BE2C (cell line): ENCODE measurements at regions not wholly inside any gene's neighbourhood (a gene's known extent, or its start where the extent isn't known, plus 50 kb on each side); places are given as distances from the start of the nearest gene placed in this dataset.
"Not testable (repeated sequence)": the region's sequence is repeated elsewhere in the genome, so short reads cannot be mapped to it uniquely, and the experiment has no call there.

Source experiments
- DNase-seq: peaks from one replicate; pipeline ENCODE4 v3.0.0-alpha.2; 2020
- H3K27me3 ChIP-seq: fragments of 250-450 bp; sonication (Bioruptor Pico); 2 replicates; pipeline ENCODE4 v1.5.1; 2020; ENCODE audit warnings: mild to moderate bottlenecking
- H3K36me3 ChIP-seq: fragments of 250-450 bp; sonication (Bioruptor Pico); 2 replicates; pipeline ENCODE4 v1.5.1; 2020; ENCODE audit warnings: mild to moderate bottlenecking
- H3K4me1 ChIP-seq: fragments of 250-450 bp; sonication (Bioruptor Pico); 2 replicates; pipeline ENCODE4 v1.5.1; 2020
- H3K4me3 ChIP-seq: 2 replicates; pipeline ENCODE4 v1.5.1; 2011; ENCODE audit warnings: low read depth, low read length
- H3K9me3 ChIP-seq: fragments of 250-450 bp; sonication (Bioruptor Pico); 2 replicates; pipeline ENCODE4 v1.5.1; 2020
- TF ChIP-seq, protein P1 (sequence below): IDR thresholded peaks from 2 replicates; pipeline ENCODE4 v1.5.1; 2012; ENCODE audit warnings: mild to moderate bottlenecking, low read depth, low read length

DNA sequence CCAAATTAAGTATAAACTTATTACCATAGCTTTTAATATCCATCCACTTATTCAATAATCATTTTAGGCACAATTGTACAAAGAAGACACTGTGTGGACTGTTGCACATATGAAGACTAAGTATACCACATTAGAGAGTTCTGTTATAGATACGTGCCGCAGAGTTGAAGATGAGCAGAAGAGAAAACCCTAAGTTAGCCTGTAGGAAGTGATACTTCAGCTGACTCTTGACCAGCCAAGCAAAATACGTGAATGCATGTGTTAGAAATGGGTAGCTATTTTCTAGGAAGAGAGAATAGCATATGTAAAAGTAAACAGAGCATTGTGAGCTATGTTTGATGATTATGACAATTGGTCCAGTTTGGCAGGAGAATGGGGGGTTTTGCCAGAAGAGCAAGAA, 272.0 kb upstream of the ATP11B start:
- Histone ChIP-seq H3K36me3 (no peaks in the 10 kb centered on the region), H3K9me3 (no peaks in the 10 kb centered on the region), H3K4me3 (no peak overlapping the region), H3K4me1 (no peaks in the 10 kb centered on the region), H3K27me3 (no peaks in the 10 kb centered on the region)
- TF ChIP-seq, protein P1, sequence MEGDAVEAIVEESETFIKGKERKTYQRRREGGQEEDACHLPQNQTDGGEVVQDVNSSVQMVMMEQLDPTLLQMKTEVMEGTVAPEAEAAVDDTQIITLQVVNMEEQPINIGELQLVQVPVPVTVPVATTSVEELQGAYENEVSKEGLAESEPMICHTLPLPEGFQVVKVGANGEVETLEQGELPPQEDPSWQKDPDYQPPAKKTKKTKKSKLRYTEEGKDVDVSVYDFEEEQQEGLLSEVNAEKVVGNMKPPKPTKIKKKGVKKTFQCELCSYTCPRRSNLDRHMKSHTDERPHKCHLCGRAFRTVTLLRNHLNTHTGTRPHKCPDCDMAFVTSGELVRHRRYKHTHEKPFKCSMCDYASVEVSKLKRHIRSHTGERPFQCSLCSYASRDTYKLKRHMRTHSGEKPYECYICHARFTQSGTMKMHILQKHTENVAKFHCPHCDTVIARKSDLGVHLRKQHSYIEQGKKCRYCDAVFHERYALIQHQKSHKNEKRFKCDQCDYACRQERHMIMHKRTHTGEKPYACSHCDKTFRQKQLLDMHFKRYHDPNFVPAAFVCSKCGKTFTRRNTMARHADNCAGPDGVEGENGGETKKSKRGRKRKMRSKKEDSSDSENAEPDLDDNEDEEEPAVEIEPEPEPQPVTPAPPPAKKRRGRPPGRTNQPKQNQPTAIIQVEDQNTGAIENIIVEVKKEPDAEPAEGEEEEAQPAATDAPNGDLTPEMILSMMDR = no peak
- no peak for DNase-seq

DNA sequence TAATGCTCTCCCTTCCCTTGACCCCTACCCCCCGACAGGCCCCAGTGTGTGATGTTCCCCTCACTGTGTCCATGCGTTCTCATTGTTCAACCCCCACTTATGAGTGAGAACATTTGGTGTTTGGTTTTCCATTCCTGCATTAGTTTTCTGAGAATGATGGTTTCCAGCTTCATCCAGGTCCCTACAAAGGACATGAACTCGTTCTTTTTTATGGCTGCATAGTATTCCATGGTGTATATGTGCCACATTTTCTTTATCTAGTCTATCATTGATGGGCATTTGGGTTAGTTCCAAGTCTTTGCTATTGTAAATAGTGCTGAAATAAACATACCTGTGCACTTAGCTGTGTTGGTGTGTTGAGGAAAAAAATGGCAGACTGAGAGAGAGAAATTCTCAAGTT, 269.9 kb upstream of the ATP11B start:
- H3K4me3 ChIP-seq, H3K9me3 ChIP-seq, H3K36me3 ChIP-seq, DNase-seq, H3K27me3 ChIP-seq, H3K4me1 ChIP-seq: not testable (repeated sequence)

GRCh38 chr3:182523836-182524235, 269.5 kb upstream of the ATP11B start:
- no peak overlapping the region for H3K4me3 ChIP-seq
- no peaks in the 10 kb centered on the region for H3K9me3 ChIP-seq
- peaks cover 7% of the 10 kb centered on the region; the same call in 1 of the 2 replicates for H3K27me3 ChIP-seq
- H3K4me1 ChIP-seq = no peaks in the 10 kb centered on the region
- H3K36me3 ChIP-seq = no peaks in the 10 kb centered on the region
- DNase-seq = no peak
- TF ChIP-seq, protein P1 = no peak

DNA sequence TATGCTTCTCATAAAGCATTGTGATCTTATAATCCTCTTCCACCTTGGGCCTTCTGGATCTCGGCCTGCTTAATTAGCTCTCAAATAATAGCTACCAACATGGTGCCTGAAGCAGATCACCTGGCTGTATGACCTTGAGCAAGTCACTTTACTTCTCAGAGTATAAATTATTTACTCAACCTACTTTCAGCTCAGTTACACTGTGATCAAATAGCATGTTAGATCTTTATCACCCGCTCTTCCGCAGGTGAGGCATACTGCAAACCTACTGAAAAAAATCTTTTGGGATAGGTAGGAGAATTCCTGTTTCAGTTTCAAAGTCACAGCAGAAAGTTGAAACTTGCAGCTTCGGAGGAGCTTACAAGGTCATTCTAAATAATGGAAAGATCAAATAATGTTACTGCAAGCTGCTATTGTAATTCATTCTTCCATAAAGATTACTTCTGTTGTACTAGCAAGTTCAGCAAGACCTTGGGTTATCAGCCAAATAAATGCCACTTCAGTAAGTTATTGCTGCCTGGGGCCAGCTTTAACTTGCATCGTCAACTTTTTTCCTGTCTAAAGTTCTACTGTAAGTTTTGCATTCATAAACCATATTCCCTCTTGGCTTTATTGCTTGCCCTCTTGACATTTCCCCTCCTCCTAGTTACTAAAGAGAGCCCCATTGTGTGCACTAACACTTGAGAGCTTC, 268.4 kb upstream of the ATP11B start:
- TF ChIP-seq, protein P1 = no peak
- Histone ChIP-seq H3K27me3 (peaks cover 7% of the 10 kb centered on the region; the same call in 1 of the 2 replicates), H3K4me3 (no peak overlapping the region), H3K4me1 (no peaks in the 10 kb centered on the region), H3K36me3 (no peaks in the 10 kb centered on the region), H3K9me3 (no peaks in the 10 kb centered on the region)
- no peak for DNase-seq

DNA sequence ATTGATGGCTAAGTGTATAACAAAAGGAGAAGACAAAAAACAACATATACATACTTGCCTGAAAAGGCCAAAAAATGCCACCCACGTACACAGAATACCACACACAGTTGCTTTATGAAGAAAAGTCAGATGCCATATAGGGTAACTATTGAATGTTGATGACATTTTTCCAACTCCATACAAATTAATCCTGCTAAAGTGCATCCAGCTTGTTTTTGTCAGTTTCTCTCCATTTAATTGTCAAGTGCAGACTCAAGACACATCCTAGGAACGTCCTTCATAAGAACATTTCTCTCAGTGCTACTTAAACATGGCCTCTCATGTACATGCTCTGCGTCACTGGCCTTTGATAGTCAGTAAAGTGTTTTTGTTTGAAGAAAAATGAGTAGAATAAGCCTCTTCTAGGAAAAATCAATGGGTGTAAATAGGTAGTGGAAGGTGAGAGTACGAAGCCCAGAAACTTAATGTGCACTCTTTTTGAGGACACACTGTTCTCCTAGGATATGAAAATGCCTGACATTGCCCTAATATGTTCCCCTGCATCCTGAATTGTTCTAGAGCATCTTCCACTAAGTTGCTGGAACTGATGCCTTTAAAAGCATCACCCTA, 267.4 kb upstream of the ATP11B start:
- Histone ChIP-seq H3K36me3 (no peaks in the 10 kb centered on the region), H3K27me3 (peaks cover 7% of the 10 kb centered on the region; the same call in 1 of the 2 replicates), H3K4me1 (no peaks in the 10 kb centered on the region), H3K4me3 (no peak overlapping the region), H3K9me3 (no peaks in the 10 kb centered on the region)
- DNase-seq = no peak
- TF ChIP-seq, protein P1 = no peak

- TF ChIP-seq, protein P1 = no peak
- Histone ChIP-seq H3K4me3 (no peak overlapping the region), H3K36me3 (no peaks in the 10 kb centered on the region), H3K4me1 (no peaks in the 10 kb centered on the region), H3K27me3 (peaks cover 7% of the 10 kb centered on the region; the same call in 1 of the 2 replicates), H3K9me3 (no peaks in the 10 kb centered on the region; the same call in 1 of the 2 replicates)
- DNase-seq = no peak
These were observed 265.6 kb upstream of the ATP11B start for GRCh38 chr3:182527745-182528144.
